ENCODE measurements at regions not wholly inside any gene's neighbourhood (a gene's known extent, or its start where the extent isn't known, plus 50 kb on each side); places are given as distances from the start of the nearest gene placed in this dataset.
"Not testable (repeated sequence)": the region's sequence is repeated elsewhere in the genome, so short reads cannot be mapped to it uniquely, and the experiment has no call there.

- no peaks in the 10 kb centered on the region for H3K36me3 ChIP-seq
- DNase-seq (ENCODE audit: low spot score in 2 of 2): no peak
- H3K27ac ChIP-seq: no peak overlapping the region
- no peak overlapping the region for H3K4me3 ChIP-seq
- no peaks in the 10 kb centered on the region for H3K4me1 ChIP-seq
- no peaks in the 10 kb centered on the region for H3K27me3 ChIP-seq
- H3K9me3 ChIP-seq: no peaks in the 10 kb centered on the region
- no peak for TF ChIP-seq POLR2AphosphoS5 (IDR thresholded peaks at IDR 0.05)
- no peak for TF ChIP-seq POLR2A (IDR thresholded peaks at IDR 0.05)
- no peak for TF ChIP-seq CTCF (IDR thresholded peaks at IDR 0.05)
- intact Hi-C loops (cut with DNase I; ENCODE audit: low total_unique reads): no loop called here
These were observed 331.9 kb upstream of the CCNG1 start for GRCh38 chr5:163105456-163105855.

GRCh38 chr5:163106098-163106497 lies 331.3 kb upstream of the CCNG1 start:
- no peak for TF ChIP-seq CTCF (IDR thresholded peaks at IDR 0.05)
- no peak for TF ChIP-seq POLR2A (IDR thresholded peaks at IDR 0.05)
- no peak for TF ChIP-seq POLR2AphosphoS5 (IDR thresholded peaks at IDR 0.05)
- intact Hi-C loops (cut with DNase I; ENCODE audit: low total_unique reads): no loop called here

GRCh38 chr5:163108351-163108750 lies 329.0 kb upstream of the CCNG1 start:
- intact Hi-C loops (cut with DNase I; ENCODE audit: low total_unique reads): no loop called here
- TF ChIP-seq CTCF (IDR thresholded peaks at IDR 0.05): no peak
- no peak for TF ChIP-seq POLR2A (IDR thresholded peaks at IDR 0.05)
- TF ChIP-seq POLR2AphosphoS5 (IDR thresholded peaks at IDR 0.05): no peak
- H3K9me3 ChIP-seq: no peaks in the 10 kb centered on the region
- H3K36me3 ChIP-seq: no peaks in the 10 kb centered on the region
- no peak overlapping the region for H3K27ac ChIP-seq
- H3K4me1 ChIP-seq: no peaks in the 10 kb centered on the region
- H3K27me3 ChIP-seq: no peaks in the 10 kb centered on the region
- DNase-seq (ENCODE audit: low spot score in 2 of 2): no peak
- H3K4me3 ChIP-seq: no peak overlapping the region

More at GRCh38 chr5:163106098-163106497, 331.3 kb upstream of the CCNG1 start:
- DNase-seq (ENCODE audit: low spot score in 2 of 2): no peak
- Histone ChIP-seq H3K4me3 (no peak overlapping the region), H3K4me1 (no peaks in the 10 kb centered on the region), H3K27me3 (no peaks in the 10 kb centered on the region), H3K9me3 (no peaks in the 10 kb centered on the region), H3K27ac (no peak overlapping the region), H3K36me3 (no peaks in the 10 kb centered on the region)

GRCh38 chr5:163115011-163115410 lies 322.4 kb upstream of the CCNG1 start:
- Histone ChIP-seq H3K9me3 (peaks cover 0 to 6% of the 10 kb centered on the region in 2 donors), H3K36me3 (no peaks in the 10 kb centered on the region), H3K4me1 (no peaks in the 10 kb centered on the region), H3K27me3 (no peaks in the 10 kb centered on the region), H3K4me3 (no peak overlapping the region), H3K27ac (no peak overlapping the region)
- DNase-seq (ENCODE audit: low spot score in 2 of 2): no peak
- TF ChIP-seq POLR2AphosphoS5 (IDR thresholded peaks at IDR 0.05): no peak
- intact Hi-C loops (cut with DNase I; ENCODE audit: low total_unique reads): no loop called here

- H3K27me3 ChIP-seq; DNase-seq (ENCODE audit: low spot score in 2 of 2); H3K36me3 ChIP-seq; H3K4me1 ChIP-seq; H3K4me3 ChIP-seq; intact Hi-C loops (cut with DNase I; ENCODE audit: low total_unique reads); H3K9me3 ChIP-seq; H3K27ac ChIP-seq: not testable (repeated sequence)
These were observed 320.8 kb upstream of the CCNG1 start for GRCh38 chr5:163116618-163117017.

- Histone ChIP-seq H3K27ac (no peak overlapping the region), H3K4me3 (no peak overlapping the region), H3K36me3 (no peaks in the 10 kb centered on the region), H3K9me3 (no peaks in the 10 kb centered on the region), H3K4me1 (no peaks in the 10 kb centered on the region), H3K27me3 (no peaks in the 10 kb centered on the region)
- intact Hi-C loops (cut with DNase I; ENCODE audit: low total_unique reads): no loop called here
- DNase-seq (ENCODE audit: low spot score in 2 of 2): no peak
- TF ChIP-seq POLR2AphosphoS5 (IDR thresholded peaks at IDR 0.05) (no peak), CTCF (IDR thresholded peaks at IDR 0.05) (no peak), POLR2A (IDR thresholded peaks at IDR 0.05) (no peak)
These were observed 303.3 kb upstream of the CCNG1 start for GRCh38 chr5:163134061-163134460.

Measured in breast epithelium (tissue), 4 donors.